Glutamatergic neuron (in vitro differentiated cells): ENCODE measurements at regions not wholly inside any gene's neighbourhood (a gene's known extent, or its start where the extent isn't known, plus 50 kb on each side); places are given as distances from the start of the nearest gene placed in this dataset.

Source experiments
- DNase-seq: peaks from one replicate; pipeline ENCODE4 v3.0.0; 2022
- H3K27ac Mint-ChIP-seq: one replicate; pipeline ENCODE4 v1.8.0; 2020; ENCODE audit warnings: mild to moderate bottlenecking, mixed read lengths, inconsistent platforms; ENCODE audit not compliant: unreplicated experiment
- H3K27me3 Mint-ChIP-seq: one replicate; pipeline ENCODE4 v1.8.0; 2020; ENCODE audit warnings: mild to moderate bottlenecking, moderate library complexity, mixed read lengths, inconsistent platforms; ENCODE audit not compliant: unreplicated experiment
- H3K36me3 Mint-ChIP-seq: one replicate; pipeline ENCODE4 v1.8.0; 2020; ENCODE audit warnings: mild to moderate bottlenecking, mixed read lengths, inconsistent platforms; ENCODE audit not compliant: unreplicated experiment
- H3K4me1 Mint-ChIP-seq: one replicate; pipeline ENCODE4 v1.8.0; 2020; ENCODE audit warnings: mild to moderate bottlenecking, low read depth, mixed read lengths, inconsistent platforms; ENCODE audit not compliant: unreplicated experiment
- H3K4me3 Mint-ChIP-seq: one replicate; pipeline ENCODE4 v1.8.0; 2020; ENCODE audit warnings: mild to moderate bottlenecking, mixed read lengths, inconsistent platforms; ENCODE audit not compliant: unreplicated experiment
- H3K9me3 Mint-ChIP-seq: one replicate; pipeline ENCODE4 v1.8.0; 2020; ENCODE audit warnings: mild to moderate bottlenecking, moderate library complexity, mixed read lengths, inconsistent platforms; ENCODE audit not compliant: unreplicated experiment
- CTCF ChIP-seq: fragments of 200-600 bp; sonication (generic); IDR thresholded peaks from one replicate; pipeline ENCODE4 v1.5.0; 2021; ENCODE audit not compliant: partially characterized antibody, unreplicated experiment

DNA sequence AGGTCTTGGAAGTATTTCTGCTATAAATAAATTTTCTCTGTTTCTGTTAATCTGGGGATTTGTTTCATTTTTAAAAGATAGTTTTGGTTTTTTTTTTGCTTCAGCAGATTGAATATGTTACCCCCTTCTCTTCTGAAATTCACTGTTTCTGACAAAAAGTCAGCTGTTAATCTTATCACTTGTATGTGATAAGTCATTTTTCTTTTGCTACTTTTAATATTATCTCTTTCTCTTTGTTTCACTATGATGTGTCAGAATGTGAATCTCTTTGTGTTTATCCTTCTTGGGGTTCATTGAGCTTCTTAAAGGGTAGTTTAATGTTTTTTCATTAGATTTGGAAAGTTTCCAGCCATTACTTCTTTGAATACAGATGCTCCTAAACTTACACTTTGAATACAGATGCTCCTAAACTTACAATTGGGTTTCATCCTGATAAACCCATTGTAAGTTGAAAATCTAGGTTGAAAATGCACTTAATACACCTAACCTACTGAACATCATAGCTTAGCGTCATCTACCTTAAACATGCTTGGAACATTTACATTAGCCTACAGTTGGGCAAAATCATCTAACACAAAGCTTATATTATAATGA lies 154.2 kb upstream of the COL21A1 start:
- no peak for TF ChIP-seq CTCF
- H3K4me3 Mint-ChIP-seq, result no peak overlapping the region
- no peaks in the 10 kb centered on the region for H3K4me1 Mint-ChIP-seq
- H3K36me3 Mint-ChIP-seq, result no peaks in the 10 kb centered on the region
- H3K27ac Mint-ChIP-seq, result no peak overlapping the region
- H3K9me3 Mint-ChIP-seq, result no peaks in the 10 kb centered on the region
- no peak for DNase-seq
- no peaks in the 10 kb centered on the region for H3K27me3 Mint-ChIP-seq

- Mint-ChIP-seq H3K9me3 (no peaks in the 10 kb centered on the region), H3K27me3 (no peaks in the 10 kb centered on the region), H3K4me3 (no peak overlapping the region), H3K4me1 (no peaks in the 10 kb centered on the region), H3K36me3 (no peaks in the 10 kb centered on the region), H3K27ac (no peak overlapping the region)
- no peak for TF ChIP-seq CTCF
- DNase-seq, result no peak
Observed at GRCh38 chr6:56400273-56400672, 152.9 kb upstream of the COL21A1 start.

DNA sequence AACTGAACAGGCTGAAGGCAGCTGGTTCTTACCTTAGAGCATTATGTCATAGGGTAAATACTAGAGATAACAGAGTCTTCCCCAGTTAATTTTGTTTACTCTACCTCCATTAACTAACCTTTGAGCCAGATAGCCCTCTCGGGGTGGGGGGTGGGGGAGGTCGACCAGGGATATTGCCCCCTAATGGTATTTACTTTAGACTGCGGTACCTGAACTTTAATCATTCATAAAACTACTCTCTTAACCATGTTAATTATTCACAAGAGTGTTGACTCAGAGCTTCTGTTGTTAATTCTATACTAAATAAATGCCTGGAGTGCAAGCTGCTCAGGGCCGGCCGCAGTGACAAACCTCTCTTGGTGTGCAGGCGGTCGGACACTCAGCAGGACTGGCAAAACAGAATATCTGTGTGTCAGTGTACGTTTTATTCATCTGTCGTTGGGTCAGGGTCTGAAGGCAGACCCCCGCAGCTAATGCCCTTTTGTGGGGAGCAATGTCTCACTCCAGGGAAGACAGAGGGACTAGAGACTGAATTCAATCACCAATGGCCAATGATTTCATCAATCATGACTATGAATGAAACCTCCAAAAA lies 152.4 kb upstream of the COL21A1 start:
- Mint-ChIP-seq H3K27me3 (no peaks in the 10 kb centered on the region), H3K9me3 (no peaks in the 10 kb centered on the region), H3K36me3 (no peaks in the 10 kb centered on the region), H3K4me1 (no peaks in the 10 kb centered on the region), H3K4me3 (no peak overlapping the region), H3K27ac (no peak overlapping the region)
- no peak for TF ChIP-seq CTCF
- no peak for DNase-seq

DNA sequence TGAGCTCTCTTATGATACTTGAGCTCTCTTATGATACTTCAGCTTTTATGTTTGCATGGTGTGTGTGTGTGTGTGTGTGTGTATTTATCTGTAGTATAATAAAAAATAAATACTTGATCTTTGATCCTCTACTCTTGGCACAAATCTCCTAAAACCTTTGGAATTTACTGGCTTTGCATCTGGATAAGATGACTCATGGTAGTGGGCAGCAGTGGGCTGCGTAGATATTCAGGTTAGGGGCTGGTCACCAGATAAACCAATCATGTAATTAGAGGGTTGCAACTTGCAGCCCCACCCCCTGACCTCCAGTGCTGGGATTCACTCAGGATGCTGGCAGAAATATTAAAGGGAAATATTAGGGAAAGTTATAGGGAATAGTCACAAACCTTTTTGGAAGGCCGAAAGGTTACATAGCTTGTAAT lies 151.9 kb upstream of the COL21A1 start:
- H3K9me3 Mint-ChIP-seq, result no peaks in the 10 kb centered on the region
- H3K4me3 Mint-ChIP-seq, result no peak overlapping the region
- no peak for DNase-seq
- TF ChIP-seq CTCF, result no peak
- no peaks in the 10 kb centered on the region for H3K36me3 Mint-ChIP-seq
- no peaks in the 10 kb centered on the region for H3K4me1 Mint-ChIP-seq
- H3K27ac Mint-ChIP-seq, result no peak overlapping the region
- H3K27me3 Mint-ChIP-seq, result no peaks in the 10 kb centered on the region

DNA sequence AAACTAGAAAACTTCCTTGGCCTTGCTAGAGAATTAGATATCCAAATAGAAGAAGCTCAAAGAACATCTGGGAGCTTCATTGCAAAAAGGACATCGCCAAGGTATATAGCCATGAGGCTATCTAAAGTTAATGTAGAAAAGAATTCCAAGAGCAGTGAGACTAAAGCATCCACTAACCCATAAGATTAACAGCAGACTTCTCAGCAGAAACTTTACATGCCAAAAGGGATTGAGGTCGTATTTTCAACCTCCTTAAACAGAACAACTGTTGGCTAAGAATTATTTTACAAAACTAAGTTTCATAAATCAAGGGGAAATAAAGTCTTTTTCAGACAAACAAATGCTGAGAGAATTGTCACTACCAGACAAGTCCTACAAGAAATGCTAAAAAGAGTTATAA lies 149.1 kb upstream of the COL21A1 start:
- Mint-ChIP-seq H3K36me3 (no peaks in the 10 kb centered on the region), H3K9me3 (no peaks in the 10 kb centered on the region), H3K27ac (no peak overlapping the region), H3K4me1 (no peaks in the 10 kb centered on the region), H3K4me3 (no peak overlapping the region), H3K27me3 (no peaks in the 10 kb centered on the region)
- no peak for DNase-seq
- TF ChIP-seq CTCF, result no peak
